IMR-90 (cell line): ENCODE measurements at regions not wholly inside any gene's neighbourhood (a gene's known extent, or its start where the extent isn't known, plus 50 kb on each side); places are given as distances from the start of the nearest gene placed in this dataset.

Experiments
- BHLHE40 ChIP-seq: fragments of 150-350 bp; IDR thresholded peaks from 2 replicates; pipeline ENCODE4 v1.6.1; 2016; ENCODE audit warnings: mild to moderate bottlenecking, low read depth, low read length
- CEBPB ChIP-seq: IDR thresholded peaks from 2 replicates; pipeline ENCODE4 v1.6.1; 2012; ENCODE audit warnings: low read depth, low read length, improper control_type of control experiment
- FOS ChIP-seq: fragments of 150-350 bp; IDR thresholded peaks from 2 replicates; pipeline ENCODE4 v1.6.1; 2016; ENCODE audit warnings: low read depth, low read length
- MAFK ChIP-seq: IDR thresholded peaks from 2 replicates; pipeline ENCODE4 v1.6.1; 2012; ENCODE audit warnings: low read depth, low read length, improper control_type of control experiment
- POLR2A ChIP-seq: IDR thresholded peaks from 2 replicates; pipeline ENCODE4 v1.6.1; 2012; ENCODE audit warnings: mild to moderate bottlenecking, low read depth, low read length
- RAD21 ChIP-seq: IDR thresholded peaks from 2 replicates; pipeline ENCODE4 v1.6.1; 2012; ENCODE audit warnings: low read length, improper control_type of control experiment
- SMC3 ChIP-seq: fragments of 150-350 bp; IDR thresholded peaks from 2 replicates; pipeline ENCODE4 v1.6.1; 2016; ENCODE audit warnings: low read depth, mild to moderate bottlenecking, antibody characterized with exemption, low read length, moderate library complexity
- TF ChIP-seq, protein P1 (sequence below): conservative IDR thresholded peaks from 2 replicates; pipeline ENCODE4 v1.5.1; 2012; ENCODE audit warnings: mild to moderate bottlenecking, low read depth, low read length, improper control_type of control experiment
- TF ChIP-seq, protein P2 (sequence below): fragments of 150-350 bp; IDR thresholded peaks from 2 replicates; pipeline ENCODE4 v1.6.1; 2016; ENCODE audit warnings: low read depth, mild to moderate bottlenecking, low read length, moderate library complexity, borderline replicate concordance
- TF ChIP-seq, protein P3 (sequence below): fragments of 150-350 bp; IDR thresholded peaks from 2 replicates; pipeline ENCODE4 v1.6.1; 2017; ENCODE audit warnings: mild to moderate bottlenecking, antibody characterized with exemption, low read length, low read depth

DNA sequence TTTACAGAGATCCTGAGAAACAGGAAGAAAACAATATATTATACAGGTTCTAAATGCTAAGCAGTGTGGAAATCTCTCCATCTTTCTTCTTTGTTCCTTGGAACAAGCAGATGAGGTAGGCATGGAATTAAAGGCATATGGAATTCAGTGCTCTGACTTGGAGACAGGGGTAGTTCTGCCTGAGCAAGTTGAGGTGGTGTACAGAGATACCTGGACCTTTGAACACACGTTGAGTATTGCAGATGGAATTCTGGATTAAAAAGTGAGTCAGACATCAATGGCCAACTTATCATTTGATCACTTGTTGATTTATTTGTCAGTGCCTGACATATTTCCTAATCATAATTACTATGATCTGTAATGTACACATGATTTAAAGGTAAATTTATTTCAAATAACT lies 293.9 kb upstream of the IRX4 start:
- TF ChIP-seq, protein P1, sequence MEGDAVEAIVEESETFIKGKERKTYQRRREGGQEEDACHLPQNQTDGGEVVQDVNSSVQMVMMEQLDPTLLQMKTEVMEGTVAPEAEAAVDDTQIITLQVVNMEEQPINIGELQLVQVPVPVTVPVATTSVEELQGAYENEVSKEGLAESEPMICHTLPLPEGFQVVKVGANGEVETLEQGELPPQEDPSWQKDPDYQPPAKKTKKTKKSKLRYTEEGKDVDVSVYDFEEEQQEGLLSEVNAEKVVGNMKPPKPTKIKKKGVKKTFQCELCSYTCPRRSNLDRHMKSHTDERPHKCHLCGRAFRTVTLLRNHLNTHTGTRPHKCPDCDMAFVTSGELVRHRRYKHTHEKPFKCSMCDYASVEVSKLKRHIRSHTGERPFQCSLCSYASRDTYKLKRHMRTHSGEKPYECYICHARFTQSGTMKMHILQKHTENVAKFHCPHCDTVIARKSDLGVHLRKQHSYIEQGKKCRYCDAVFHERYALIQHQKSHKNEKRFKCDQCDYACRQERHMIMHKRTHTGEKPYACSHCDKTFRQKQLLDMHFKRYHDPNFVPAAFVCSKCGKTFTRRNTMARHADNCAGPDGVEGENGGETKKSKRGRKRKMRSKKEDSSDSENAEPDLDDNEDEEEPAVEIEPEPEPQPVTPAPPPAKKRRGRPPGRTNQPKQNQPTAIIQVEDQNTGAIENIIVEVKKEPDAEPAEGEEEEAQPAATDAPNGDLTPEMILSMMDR: no peak
- TF ChIP-seq FOS (no peak), MAFK (no peak), POLR2A (no peak), RAD21 (no peak), BHLHE40 (no peak), SMC3 (no peak), CEBPB (no peak)
- TF ChIP-seq, protein P2, sequence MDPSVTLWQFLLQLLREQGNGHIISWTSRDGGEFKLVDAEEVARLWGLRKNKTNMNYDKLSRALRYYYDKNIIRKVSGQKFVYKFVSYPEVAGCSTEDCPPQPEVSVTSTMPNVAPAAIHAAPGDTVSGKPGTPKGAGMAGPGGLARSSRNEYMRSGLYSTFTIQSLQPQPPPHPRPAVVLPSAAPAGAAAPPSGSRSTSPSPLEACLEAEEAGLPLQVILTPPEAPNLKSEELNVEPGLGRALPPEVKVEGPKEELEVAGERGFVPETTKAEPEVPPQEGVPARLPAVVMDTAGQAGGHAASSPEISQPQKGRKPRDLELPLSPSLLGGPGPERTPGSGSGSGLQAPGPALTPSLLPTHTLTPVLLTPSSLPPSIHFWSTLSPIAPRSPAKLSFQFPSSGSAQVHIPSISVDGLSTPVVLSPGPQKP: no peak
- TF ChIP-seq, protein P3, sequence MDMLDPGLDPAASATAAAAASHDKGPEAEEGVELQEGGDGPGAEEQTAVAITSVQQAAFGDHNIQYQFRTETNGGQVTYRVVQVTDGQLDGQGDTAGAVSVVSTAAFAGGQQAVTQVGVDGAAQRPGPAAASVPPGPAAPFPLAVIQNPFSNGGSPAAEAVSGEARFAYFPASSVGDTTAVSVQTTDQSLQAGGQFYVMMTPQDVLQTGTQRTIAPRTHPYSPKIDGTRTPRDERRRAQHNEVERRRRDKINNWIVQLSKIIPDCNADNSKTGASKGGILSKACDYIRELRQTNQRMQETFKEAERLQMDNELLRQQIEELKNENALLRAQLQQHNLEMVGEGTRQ: no peak
